Sigmoid colon (tissue), 4 donors: ENCODE measurements at regions not wholly inside any gene's neighbourhood (a gene's known extent, or its start where the extent isn't known, plus 50 kb on each side); places are given as distances from the start of the nearest gene placed in this dataset.

Source experiments
- EP300 ChIP-seq, 4 donors: sonication (generic); formaldehyde crosslinking; IDR thresholded peaks; one replicate each; pipeline ENCODE4 v1.6.1; 2017; ENCODE audit warnings: antibody characterized with exemption in 4 of 4
- POLR2A ChIP-seq, 2 donors: fragments of 450-650 bp; IDR thresholded peaks; one replicate each; pipeline ENCODE4 v1.6.1; 2016; ENCODE audit warnings: antibody characterized with exemption in 2 of 2, mild to moderate bottlenecking in 2 of 2, moderate library complexity in 2 of 2
- POLR2AphosphoS5 ChIP-seq, 4 donors: sonication (generic); formaldehyde crosslinking; IDR thresholded peaks; one replicate each; pipeline ENCODE4 v1.6.1; 2017; ENCODE audit warnings: antibody characterized with exemption in 4 of 4
- TF ChIP-seq, protein P1 (sequence below), 4 experiments: fragments of 450-650 bp in 3 of 4; fragments of 200-600 bp in 1 of 4; IDR thresholded peaks; one replicate each; pipeline ENCODE4 v1.5.1; 2016 to 2019; ENCODE audit warnings: antibody characterized with exemption in 4 of 4, mild to moderate bottlenecking in 3 of 4, moderate library complexity in 2 of 4

DNA sequence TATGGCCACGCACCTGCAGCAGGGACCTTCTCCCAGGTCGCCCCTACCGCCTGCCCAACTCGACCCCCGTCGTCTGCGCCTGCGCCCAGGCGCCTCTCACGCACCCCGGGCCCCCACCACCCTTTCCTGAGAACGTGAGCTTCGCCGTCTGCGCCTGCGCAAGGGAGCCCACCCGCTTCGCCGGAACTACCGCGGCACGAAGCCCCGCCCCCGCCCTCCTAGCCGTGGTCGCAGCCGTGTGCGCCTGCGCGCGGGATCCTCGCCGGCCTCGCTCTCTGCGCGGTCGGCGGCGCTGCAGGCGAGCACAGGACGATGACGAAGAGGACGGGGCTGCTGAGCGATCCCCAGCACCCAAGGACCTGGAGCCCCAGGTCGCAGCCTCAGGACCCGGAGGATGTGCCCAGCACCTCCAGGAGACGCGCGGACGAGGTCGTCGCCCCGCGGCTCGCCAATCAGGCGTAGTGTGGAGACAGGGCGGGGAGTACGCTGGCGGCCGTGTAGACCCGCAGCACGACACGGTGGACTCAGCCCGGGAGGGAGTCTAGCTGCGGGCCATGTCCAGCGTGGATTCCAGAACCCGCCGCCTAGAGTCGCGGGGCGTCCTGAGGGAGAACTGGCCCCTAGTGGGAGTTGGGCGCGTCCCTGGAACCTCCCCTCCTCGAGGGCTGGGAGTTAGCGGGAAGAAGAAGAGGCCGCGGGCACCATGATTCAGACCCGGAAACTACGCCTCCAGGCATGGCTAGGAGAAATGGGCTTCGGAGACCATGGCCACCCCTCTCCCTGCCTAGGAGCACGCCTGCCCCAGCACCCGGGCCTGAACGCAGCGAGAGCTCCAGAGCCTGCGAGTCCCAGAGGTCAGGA is 1120.8 kb upstream of the TMEM132C start:
- TF ChIP-seq, protein P1, sequence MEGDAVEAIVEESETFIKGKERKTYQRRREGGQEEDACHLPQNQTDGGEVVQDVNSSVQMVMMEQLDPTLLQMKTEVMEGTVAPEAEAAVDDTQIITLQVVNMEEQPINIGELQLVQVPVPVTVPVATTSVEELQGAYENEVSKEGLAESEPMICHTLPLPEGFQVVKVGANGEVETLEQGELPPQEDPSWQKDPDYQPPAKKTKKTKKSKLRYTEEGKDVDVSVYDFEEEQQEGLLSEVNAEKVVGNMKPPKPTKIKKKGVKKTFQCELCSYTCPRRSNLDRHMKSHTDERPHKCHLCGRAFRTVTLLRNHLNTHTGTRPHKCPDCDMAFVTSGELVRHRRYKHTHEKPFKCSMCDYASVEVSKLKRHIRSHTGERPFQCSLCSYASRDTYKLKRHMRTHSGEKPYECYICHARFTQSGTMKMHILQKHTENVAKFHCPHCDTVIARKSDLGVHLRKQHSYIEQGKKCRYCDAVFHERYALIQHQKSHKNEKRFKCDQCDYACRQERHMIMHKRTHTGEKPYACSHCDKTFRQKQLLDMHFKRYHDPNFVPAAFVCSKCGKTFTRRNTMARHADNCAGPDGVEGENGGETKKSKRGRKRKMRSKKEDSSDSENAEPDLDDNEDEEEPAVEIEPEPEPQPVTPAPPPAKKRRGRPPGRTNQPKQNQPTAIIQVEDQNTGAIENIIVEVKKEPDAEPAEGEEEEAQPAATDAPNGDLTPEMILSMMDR (IDR thresholded peaks at IDR 0.05) = no peak
- TF ChIP-seq POLR2AphosphoS5 (IDR thresholded peaks at IDR 0.05) = peak in 3 of 4 donors; percentile 56 to 71 (median 67)
- TF ChIP-seq POLR2A (IDR thresholded peaks at IDR 0.05) = peak in 1 of 2 donors; percentile 23
- no peak for TF ChIP-seq EP300 (IDR thresholded peaks at IDR 0.05)
